ENCODE measurements at regions not wholly inside any gene's neighbourhood (a gene's known extent, or its start where the extent isn't known, plus 50 kb on each side); places are given as distances from the start of the nearest gene placed in this dataset.

GRCh38 chr10:132136097-132136521 is 50.6 kb upstream of the DPYSL4 start:
- TF ChIP-seq, protein P1, sequence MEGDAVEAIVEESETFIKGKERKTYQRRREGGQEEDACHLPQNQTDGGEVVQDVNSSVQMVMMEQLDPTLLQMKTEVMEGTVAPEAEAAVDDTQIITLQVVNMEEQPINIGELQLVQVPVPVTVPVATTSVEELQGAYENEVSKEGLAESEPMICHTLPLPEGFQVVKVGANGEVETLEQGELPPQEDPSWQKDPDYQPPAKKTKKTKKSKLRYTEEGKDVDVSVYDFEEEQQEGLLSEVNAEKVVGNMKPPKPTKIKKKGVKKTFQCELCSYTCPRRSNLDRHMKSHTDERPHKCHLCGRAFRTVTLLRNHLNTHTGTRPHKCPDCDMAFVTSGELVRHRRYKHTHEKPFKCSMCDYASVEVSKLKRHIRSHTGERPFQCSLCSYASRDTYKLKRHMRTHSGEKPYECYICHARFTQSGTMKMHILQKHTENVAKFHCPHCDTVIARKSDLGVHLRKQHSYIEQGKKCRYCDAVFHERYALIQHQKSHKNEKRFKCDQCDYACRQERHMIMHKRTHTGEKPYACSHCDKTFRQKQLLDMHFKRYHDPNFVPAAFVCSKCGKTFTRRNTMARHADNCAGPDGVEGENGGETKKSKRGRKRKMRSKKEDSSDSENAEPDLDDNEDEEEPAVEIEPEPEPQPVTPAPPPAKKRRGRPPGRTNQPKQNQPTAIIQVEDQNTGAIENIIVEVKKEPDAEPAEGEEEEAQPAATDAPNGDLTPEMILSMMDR (IDR thresholded peaks at IDR 0.05; ENCODE audit: extremely low read depth in 1 of 2, insufficient read depth in 1 of 2, low read depth in 1 of 2, low read length in 2 of 2) = no peak
- TF ChIP-seq POLR2A (IDR thresholded peaks at IDR 0.05; ENCODE audit: low read depth, low read length) (no peak), POLR2AphosphoS5 (IDR thresholded peaks at IDR 0.05; ENCODE audit: insufficient read depth, low read depth, low read length) (no peak), MYC (IDR thresholded peaks at IDR 0.05; ENCODE audit: low read depth, low read length) (no peak), EZH2 (IDR thresholded peaks at IDR 0.05; ENCODE audit: borderline replicate concordance, low read depth, low read length, severe bottlenecking) (no peak)

Measured in endothelial cell of umbilical vein (primary cell).